ENCODE measurements at regions not wholly inside any gene's neighbourhood (a gene's known extent, or its start where the extent isn't known, plus 50 kb on each side); places are given as distances from the start of the nearest gene placed in this dataset.

- TF ChIP-seq CHD7 (IDR thresholded peaks at IDR 0.05; ENCODE audit: insufficient replicate concordance, low read length): no peak
Observed at GRCh38 chr15:39106950-39107349, 473.9 kb upstream of the THBS1 start (continued).
